ENCODE measurements at regions not wholly inside any gene's neighbourhood (a gene's known extent, or its start where the extent isn't known, plus 50 kb on each side); places are given as distances from the start of the nearest gene placed in this dataset.
A peak's percentile ranks its signal among the peaks of the same experiment; 100 is the strongest.

DNA sequence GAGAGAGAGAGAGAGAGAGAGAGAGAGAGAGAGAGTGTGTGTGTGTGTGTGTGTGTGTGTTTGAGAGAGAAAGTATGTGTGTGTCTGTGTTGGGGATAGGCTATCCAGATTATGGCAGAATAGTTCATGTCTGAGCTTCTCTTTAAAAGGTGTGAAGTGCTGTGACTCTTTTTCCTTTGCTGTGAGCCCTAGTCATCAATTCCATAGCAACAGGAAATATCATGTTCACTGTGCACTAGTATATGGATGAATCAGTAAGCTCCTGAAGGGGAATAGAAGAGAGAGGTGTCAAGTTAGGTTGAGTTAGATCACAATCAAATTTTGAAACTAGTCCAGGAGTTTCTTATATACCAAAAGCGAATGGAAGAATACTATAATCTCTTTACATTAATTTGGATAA lies 318.7 kb downstream of the RFPL4B start:
- Histone ChIP-seq H3K4me3 (no peak overlapping the region), H3K27ac (no peak overlapping the region), H3K4me1 (no peaks in the 10 kb centered on the region), H3K36me3 (no peaks in the 10 kb centered on the region), H3K27me3 (no peaks in the 10 kb centered on the region), H3K9me3 (no peaks in the 10 kb centered on the region)
- DNase-seq (no peak), ATAC-seq (ENCODE audit: low FRiP score in 2 of 2) (no peak)
- WGBS, 2 donors: 84 to 94% methylated on average over 1 of the region's 1 CpG
- TF ChIP-seq, protein P1, sequence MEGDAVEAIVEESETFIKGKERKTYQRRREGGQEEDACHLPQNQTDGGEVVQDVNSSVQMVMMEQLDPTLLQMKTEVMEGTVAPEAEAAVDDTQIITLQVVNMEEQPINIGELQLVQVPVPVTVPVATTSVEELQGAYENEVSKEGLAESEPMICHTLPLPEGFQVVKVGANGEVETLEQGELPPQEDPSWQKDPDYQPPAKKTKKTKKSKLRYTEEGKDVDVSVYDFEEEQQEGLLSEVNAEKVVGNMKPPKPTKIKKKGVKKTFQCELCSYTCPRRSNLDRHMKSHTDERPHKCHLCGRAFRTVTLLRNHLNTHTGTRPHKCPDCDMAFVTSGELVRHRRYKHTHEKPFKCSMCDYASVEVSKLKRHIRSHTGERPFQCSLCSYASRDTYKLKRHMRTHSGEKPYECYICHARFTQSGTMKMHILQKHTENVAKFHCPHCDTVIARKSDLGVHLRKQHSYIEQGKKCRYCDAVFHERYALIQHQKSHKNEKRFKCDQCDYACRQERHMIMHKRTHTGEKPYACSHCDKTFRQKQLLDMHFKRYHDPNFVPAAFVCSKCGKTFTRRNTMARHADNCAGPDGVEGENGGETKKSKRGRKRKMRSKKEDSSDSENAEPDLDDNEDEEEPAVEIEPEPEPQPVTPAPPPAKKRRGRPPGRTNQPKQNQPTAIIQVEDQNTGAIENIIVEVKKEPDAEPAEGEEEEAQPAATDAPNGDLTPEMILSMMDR (IDR thresholded peaks at IDR 0.05): no peak
- TF ChIP-seq POLR2AphosphoS5 (IDR thresholded peaks at IDR 0.05) (no peak), EP300 (IDR thresholded peaks at IDR 0.05) (no peak)

DNA sequence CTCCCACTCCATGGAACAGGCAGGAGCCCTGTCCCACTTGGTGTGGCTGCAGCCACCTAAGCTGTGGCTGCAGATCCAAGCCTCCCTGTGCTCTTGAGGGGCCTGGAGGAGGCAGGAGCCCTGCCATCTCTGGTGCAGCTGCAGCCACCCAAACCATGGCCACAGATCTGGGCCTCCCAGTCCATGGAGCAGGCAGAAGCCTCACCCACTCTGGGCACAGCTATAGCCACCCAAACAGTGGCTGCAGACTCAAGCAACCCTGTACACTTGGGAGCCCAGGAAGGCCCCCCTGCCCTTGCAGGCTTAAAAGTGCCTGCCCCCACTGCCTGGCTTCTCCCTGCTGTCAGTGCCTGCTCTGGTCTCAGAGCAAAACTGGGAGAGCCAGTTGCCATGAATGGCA lies 320.3 kb downstream of the RFPL4B start:
- no peaks in the 10 kb centered on the region for H3K9me3 ChIP-seq
- H3K4me1 ChIP-seq: no peaks in the 10 kb centered on the region
- no peaks in the 10 kb centered on the region for H3K36me3 ChIP-seq
- ATAC-seq (ENCODE audit: low FRiP score in 2 of 2): peak in 1 of 2 donors; percentile 59
- DNase-seq: peak in 1 of 2 donors; percentile 37
- H3K4me3 ChIP-seq: no peak overlapping the region
- no peak overlapping the region for H3K27ac ChIP-seq
- H3K27me3 ChIP-seq: no peaks in the 10 kb centered on the region
- TF ChIP-seq, protein P1 (IDR thresholded peaks at IDR 0.05): no peak
- TF ChIP-seq POLR2AphosphoS5 (IDR thresholded peaks at IDR 0.05): no peak
- TF ChIP-seq EP300 (IDR thresholded peaks at IDR 0.05): no peak
- TF ChIP-seq POLR2A (IDR thresholded peaks at IDR 0.05): no peak

DNA sequence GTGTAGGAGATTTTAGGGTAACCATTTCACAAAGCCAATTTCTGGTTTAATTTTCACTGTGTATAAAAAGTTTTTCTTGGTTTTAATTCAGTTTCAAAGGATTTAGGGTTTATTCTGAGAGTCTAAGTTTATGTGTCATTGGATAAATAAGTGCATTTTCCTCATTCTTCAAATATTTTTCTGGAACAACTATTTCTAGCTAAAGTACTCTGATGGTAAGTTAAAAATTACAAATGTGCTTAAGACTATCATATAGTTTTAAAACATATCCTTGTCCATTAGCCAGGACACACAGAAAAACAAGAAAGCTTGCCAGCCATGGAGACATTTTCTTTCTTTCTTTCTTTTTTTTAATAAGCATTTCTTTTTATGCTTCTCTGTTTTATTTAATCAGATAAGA lies 333.0 kb downstream of the RFPL4B start:
- TF ChIP-seq, protein P1 (IDR thresholded peaks at IDR 0.05): no peak
- TF ChIP-seq POLR2A (IDR thresholded peaks at IDR 0.05) (no peak), EP300 (IDR thresholded peaks at IDR 0.05) (no peak), POLR2AphosphoS5 (IDR thresholded peaks at IDR 0.05) (no peak)
- H3K9me3 ChIP-seq: no peaks in the 10 kb centered on the region
- no peak overlapping the region for H3K4me3 ChIP-seq
- no peaks in the 10 kb centered on the region for H3K4me1 ChIP-seq
- H3K27me3 ChIP-seq: no peaks in the 10 kb centered on the region
- DNase-seq (no peak), ATAC-seq (ENCODE audit: low FRiP score in 2 of 2) (no peak)
- H3K36me3 ChIP-seq: no peaks in the 10 kb centered on the region
- no peak overlapping the region for H3K27ac ChIP-seq

DNA sequence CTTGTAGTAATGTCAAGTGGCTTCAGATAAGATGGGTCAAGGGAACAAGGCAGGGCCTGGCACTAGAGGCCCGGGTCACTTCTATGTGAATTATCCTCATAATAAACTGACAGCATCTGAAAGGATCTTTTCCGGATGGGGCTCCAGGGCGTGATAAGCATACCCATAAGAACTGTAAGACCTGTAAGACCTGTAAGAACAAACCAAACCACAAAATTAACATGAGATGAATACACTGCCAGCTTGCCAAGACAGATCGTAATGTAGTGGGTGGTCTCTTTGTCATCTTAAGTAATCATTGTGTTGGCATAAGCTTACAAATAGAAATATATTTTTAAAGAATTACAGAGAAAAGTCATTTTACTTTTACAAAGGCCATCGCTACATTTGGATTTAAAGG lies 334.9 kb downstream of the RFPL4B start:
- Histone ChIP-seq H3K4me1 (no peaks in the 10 kb centered on the region), H3K27ac (no peak overlapping the region), H3K4me3 (no peak overlapping the region), H3K9me3 (no peaks in the 10 kb centered on the region), H3K27me3 (no peaks in the 10 kb centered on the region), H3K36me3 (no peaks in the 10 kb centered on the region)
- 90 to 92% methylated on average over 5 of the region's 5 CpGs for WGBS, 2 donors
- TF ChIP-seq, protein P1 (IDR thresholded peaks at IDR 0.05): no peak
- no peak for TF ChIP-seq EP300 (IDR thresholded peaks at IDR 0.05)
- TF ChIP-seq POLR2AphosphoS5 (IDR thresholded peaks at IDR 0.05): no peak
- no peak for TF ChIP-seq POLR2A (IDR thresholded peaks at IDR 0.05)
- DNase-seq (no peak), ATAC-seq (ENCODE audit: low FRiP score in 2 of 2) (no peak)

DNA sequence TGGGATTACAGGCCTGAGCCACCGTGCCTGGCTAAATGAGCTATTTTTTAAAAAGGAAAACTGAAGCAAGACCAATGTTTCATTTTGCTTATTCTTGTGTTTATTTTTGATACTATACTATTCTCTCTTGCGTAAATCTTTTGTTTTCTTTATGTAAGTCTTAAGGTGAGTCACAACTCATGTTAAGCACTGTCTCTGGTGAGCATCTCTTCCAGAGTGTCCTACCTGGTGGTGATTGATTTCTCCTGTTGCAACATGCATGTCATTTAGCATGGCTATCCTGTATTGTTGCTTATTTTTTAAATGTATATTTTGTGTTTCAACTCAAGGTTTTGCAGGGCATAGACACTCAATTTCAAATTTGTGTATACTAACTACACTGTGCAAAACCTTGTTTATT lies 336.0 kb downstream of the RFPL4B start:
- WGBS, 2 donors: 76 to 95% methylated on average over 2 of the region's 2 CpGs
- no peaks in the 10 kb centered on the region for H3K4me1 ChIP-seq
- ATAC-seq (ENCODE audit: low FRiP score in 2 of 2) (no peak), DNase-seq (no peak)
- H3K27ac ChIP-seq: no peak overlapping the region
- no peak overlapping the region for H3K4me3 ChIP-seq
- no peaks in the 10 kb centered on the region for H3K36me3 ChIP-seq
- H3K27me3 ChIP-seq: no peaks in the 10 kb centered on the region
- no peaks in the 10 kb centered on the region for H3K9me3 ChIP-seq
- TF ChIP-seq POLR2A (IDR thresholded peaks at IDR 0.05) (no peak), POLR2AphosphoS5 (IDR thresholded peaks at IDR 0.05) (no peak), EP300 (IDR thresholded peaks at IDR 0.05) (no peak)
- TF ChIP-seq, protein P1 (IDR thresholded peaks at IDR 0.05): no peak
